Progenitor cell of endocrine pancreas (in vitro differentiated cells): ENCODE measurements at regions not wholly inside any gene's neighbourhood (a gene's known extent, or its start where the extent isn't known, plus 50 kb on each side); places are given as distances from the start of the nearest gene placed in this dataset.

Experiments
- DNase-seq: peaks from one replicate; pipeline ENCODE4 v3.0.0; 2021; ENCODE audit warnings: low spot score; ENCODE audit not compliant: unreplicated experiment
- H3K27ac Mint-ChIP-seq: 2 replicates; pipeline ENCODE4 v1.8.0; 2021; ENCODE audit warnings: mild to moderate bottlenecking, moderate library complexity, mixed read lengths
- H3K27me3 Mint-ChIP-seq: 2 replicates; pipeline ENCODE4 v1.8.0; 2021; ENCODE audit warnings: mixed read lengths
- H3K36me3 Mint-ChIP-seq: 2 replicates; pipeline ENCODE4 v1.8.0; 2022; ENCODE audit warnings: mixed read lengths; ENCODE audit not compliant: insufficient read depth
- H3K4me1 Mint-ChIP-seq: 2 replicates; pipeline ENCODE4 v1.8.0; 2021; ENCODE audit warnings: low read depth, mixed read lengths
- H3K4me3 Mint-ChIP-seq: 2 replicates; pipeline ENCODE4 v1.8.0; 2021; ENCODE audit warnings: low read depth, mild to moderate bottlenecking, moderate library complexity, mixed read lengths
- H3K9me3 Mint-ChIP-seq: 2 replicates; pipeline ENCODE4 v1.8.0; 2021; ENCODE audit warnings: low read depth, mixed read lengths
- CTCF ChIP-seq: fragments of 200-600 bp; sonication (generic); IDR thresholded peaks from one replicate; pipeline ENCODE4 v1.5.0; 2021; ENCODE audit warnings: antibody characterized with exemption, mild to moderate bottlenecking; ENCODE audit not compliant: unreplicated experiment

GRCh38 chr3:118165413-118165812 is 869.2 kb downstream of the IGSF11 start:
- Mint-ChIP-seq H3K9me3 (peaks cover 3% of the 10 kb centered on the region), H3K4me3 (no peak overlapping the region), H3K27ac (no peak overlapping the region), H3K36me3 (no peaks in the 10 kb centered on the region), H3K4me1 (no peaks in the 10 kb centered on the region), H3K27me3 (no peaks in the 10 kb centered on the region)
- no peak for DNase-seq
- TF ChIP-seq CTCF: no peak

- Mint-ChIP-seq H3K27me3 (no peaks in the 10 kb centered on the region), H3K4me3 (no peak overlapping the region), H3K9me3 (peaks cover 15% of the 10 kb centered on the region), H3K4me1 (no peaks in the 10 kb centered on the region), H3K27ac (no peak overlapping the region), H3K36me3 (no peaks in the 10 kb centered on the region)
- no peak for DNase-seq
- no peak for TF ChIP-seq CTCF
Observed at GRCh38 chr3:118167571-118167970, 867.1 kb downstream of the IGSF11 start.

- no peak for DNase-seq
Observed at GRCh38 chr3:118168175-118168574, 866.5 kb downstream of the IGSF11 start.

GRCh38 chr3:118171236-118171852 is 863.3 kb downstream of the IGSF11 start:
- H3K9me3 Mint-ChIP-seq: peaks cover 15% of the 10 kb centered on the region

More at GRCh38 chr3:118168175-118168574, 866.5 kb downstream of the IGSF11 start:
- H3K4me3 Mint-ChIP-seq: no peak overlapping the region
- no peaks in the 10 kb centered on the region for H3K27me3 Mint-ChIP-seq
- H3K36me3 Mint-ChIP-seq: no peaks in the 10 kb centered on the region
- no peak for TF ChIP-seq CTCF
- H3K4me1 Mint-ChIP-seq: no peaks in the 10 kb centered on the region
- H3K27ac Mint-ChIP-seq: no peak overlapping the region
- H3K9me3 Mint-ChIP-seq: peaks cover 15% of the 10 kb centered on the region

GRCh38 chr3:118180853-118181252 is 853.8 kb downstream of the IGSF11 start:
- H3K27ac Mint-ChIP-seq: no peak overlapping the region
- H3K36me3 Mint-ChIP-seq: no peaks in the 10 kb centered on the region
- H3K4me1 Mint-ChIP-seq: no peaks in the 10 kb centered on the region
- peaks cover 3% of the 10 kb centered on the region for H3K9me3 Mint-ChIP-seq
- H3K4me3 Mint-ChIP-seq: no peak overlapping the region
- no peak for TF ChIP-seq CTCF
- no peaks in the 10 kb centered on the region for H3K27me3 Mint-ChIP-seq
- no peak for DNase-seq

More at GRCh38 chr3:118171236-118171852, 863.3 kb downstream of the IGSF11 start:
- Mint-ChIP-seq H3K36me3 (no peaks in the 10 kb centered on the region), H3K27ac (no peak overlapping the region), H3K4me3 (no peak overlapping the region), H3K27me3 (no peaks in the 10 kb centered on the region), H3K4me1 (no peaks in the 10 kb centered on the region)
- no peak for TF ChIP-seq CTCF
- no peak for DNase-seq
